Endothelial cell of umbilical vein (primary cell): ENCODE measurements at regions not wholly inside any gene's neighbourhood (a gene's known extent, or its start where the extent isn't known, plus 50 kb on each side); places are given as distances from the start of the nearest gene placed in this dataset.

ENCODE experiments used
- BruUV-seq: library from RNA; stranded (reverse); fragments of 400-500 nt; replicated peaks from 2 replicates; lab custom pipeline; 2021; lab: Mats Ljungman, UMichigan
- CTCF ChIA-PET: fragments of 300-600, 350-600 bp; sonication (Branson Sonifier 250); formaldehyde crosslinking; loops from one replicate; lab custom pipeline; 2021; ENCODE audit warnings: antibody characterized with exemption, inconsistent platforms; lab: Charles Lee
- POLR2A ChIA-PET: fragments of 300-600, 350-600 bp; sonication (Branson Sonifier 250); formaldehyde crosslinking; loops from one replicate; lab custom pipeline; 2021; ENCODE audit warnings: antibody characterized with exemption, inconsistent platforms; lab: Charles Lee
- DNase-seq: peaks from one replicate; pipeline ENCODE4 v3.0.0-alpha.2; 2011; ENCODE audit warnings: low read depth, low spot score
- FAIRE-seq: peaks from 2 replicates; lab custom pipeline; 2011; peaks lifted over from hg19 to GRCh38; lab: Jason Lieb, UNC
- H2AFZ ChIP-seq: 2 replicates; pipeline ENCODE4 v1.6.0; 2012; ENCODE audit warnings: low read depth, low read length, control low read depth, inconsistent platforms
- H3K27ac ChIP-seq: 2 replicates; pipeline ENCODE4 v1.5.1; 2011; ENCODE audit warnings: low read depth, mild to moderate bottlenecking, control low read depth, low read length, moderate library complexity; ENCODE audit not compliant: insufficient read depth
- H3K27me3 ChIP-seq, 2 experiments: 2 replicates each; pipeline versions ENCODE4 v1.6.0 to v1.6.1; 2011; ENCODE audit warnings: low read length in 2 of 2, mixed read lengths in 1 of 2; ENCODE audit not compliant: control insufficient read depth in 2 of 2, insufficient read depth in 2 of 2
- H3K36me3 ChIP-seq, 2 experiments: 2 replicates in 1 of 2; 3 replicates in 1 of 2; pipeline ENCODE4 v1.5.1; 2011; ENCODE audit warnings: low read length in 2 of 2, mild to moderate bottlenecking in 1 of 2, moderate library complexity in 1 of 2; ENCODE audit not compliant: control insufficient read depth in 2 of 2, insufficient read depth in 2 of 2; ENCODE audit errors: extremely low read depth in 1 of 2
- H3K4me1 ChIP-seq: 3 replicates; pipeline ENCODE4 v1.5.1; 2011; ENCODE audit warnings: mild to moderate bottlenecking, low read length; ENCODE audit not compliant: control insufficient read depth, insufficient read depth; ENCODE audit errors: extremely low read depth
- H3K4me2 ChIP-seq: 2 replicates; pipeline ENCODE4 v1.6.1; 2011; ENCODE audit warnings: low read length, control low read depth, mixed read lengths; ENCODE audit not compliant: insufficient read depth
- H3K4me3 ChIP-seq, 3 experiments: fragments of 200-600 bp in 1 of 3; sonication (generic), shearing (Covaris generic) in 1 of 3; replicated peaks in 1 of 3; 2 replicates each; pipeline ENCODE4 v1.5.1; 2011 to 2016; ENCODE audit warnings: control low read depth in 3 of 3, low read length in 3 of 3, mild to moderate bottlenecking in 2 of 3, inconsistent platforms in 1 of 3, low read depth in 1 of 3, moderate library complexity in 1 of 3; ENCODE audit not compliant: insufficient read depth in 1 of 3
- H3K79me2 ChIP-seq: 2 replicates; pipeline ENCODE4 v1.6.0; 2012; ENCODE audit warnings: low read length, inconsistent platforms; ENCODE audit not compliant: control insufficient read depth, insufficient read depth
- H3K9ac ChIP-seq: replicated peaks from 2 replicates; pipeline ENCODE3; 2011; ENCODE audit warnings: low read length, control low read depth; ENCODE audit not compliant: insufficient read depth; ENCODE audit errors: extremely low read depth
- H3K9me1 ChIP-seq: replicated peaks from 3 replicates; pipeline ENCODE4 v1.6.0; 2011; ENCODE audit warnings: mild to moderate bottlenecking, low read length; ENCODE audit not compliant: control insufficient read depth, insufficient read depth; ENCODE audit errors: extremely low read depth
- H3K9me3 ChIP-seq: replicated peaks from 2 replicates; pipeline ENCODE4 v1.5.1; 2012; ENCODE audit warnings: low read length, inconsistent platforms; ENCODE audit not compliant: control insufficient read depth, insufficient read depth
- H4K20me1 ChIP-seq: replicated peaks from 2 replicates; pipeline ENCODE3; 2011; ENCODE audit warnings: mild to moderate bottlenecking, low read length; ENCODE audit not compliant: control insufficient read depth, insufficient read depth; ENCODE audit errors: extremely low read depth
- CTCF ChIP-seq, 2 donors: IDR thresholded peaks; 1 replicate in 1 of 2; 2 replicates in 1 of 2; pipeline ENCODE4 v1.5.1; 2011; ENCODE audit warnings: low read length in 2 of 2, mild to moderate bottlenecking in 2 of 2, moderate library complexity in 2 of 2, control low read depth in 1 of 2, inconsistent platforms in 1 of 2, low read depth in 1 of 2; ENCODE audit not compliant: insufficient read depth in 1 of 2; ENCODE audit errors: extremely low read depth in 1 of 2
- EZH2 ChIP-seq: IDR thresholded peaks from 2 replicates; pipeline ENCODE4 v1.6.1; 2012; ENCODE audit warnings: borderline replicate concordance, low read depth, mild to moderate bottlenecking, moderate library complexity, low read length, inconsistent platforms; ENCODE audit not compliant: severe bottlenecking
- FOS ChIP-seq: IDR thresholded peaks from 2 replicates; pipeline ENCODE4 v1.6.1; 2011; ENCODE audit warnings: mild to moderate bottlenecking, low read length, moderate library complexity, borderline replicate concordance; ENCODE audit not compliant: insufficient read depth
- GATA2 ChIP-seq: IDR thresholded peaks from 2 replicates; pipeline ENCODE4 v1.7.0; 2011; ENCODE audit warnings: low read depth, mild to moderate bottlenecking, moderate library complexity, mixed read lengths, low read length; ENCODE audit not compliant: insufficient read length, insufficient read depth
- JUN ChIP-seq: IDR thresholded peaks from 2 replicates; pipeline ENCODE4 v1.6.1; 2011; ENCODE audit warnings: borderline replicate concordance, low read depth; ENCODE audit not compliant: insufficient read length, insufficient read depth
- MAX ChIP-seq: IDR thresholded peaks from 2 replicates; pipeline ENCODE4 v1.6.1; 2011; ENCODE audit not compliant: insufficient read depth, insufficient read length
- POLR2A ChIP-seq: IDR thresholded peaks from 2 replicates; pipeline ENCODE4 v1.6.1; 2012; ENCODE audit warnings: low read depth, mild to moderate bottlenecking, control low read depth, low read length
- POLR2AphosphoS5 ChIP-seq: IDR thresholded peaks from 2 replicates; pipeline ENCODE4 v1.6.1; 2012; ENCODE audit warnings: low read depth, mild to moderate bottlenecking, control low read depth, low read length, moderate library complexity; ENCODE audit not compliant: insufficient read depth
- dilution Hi-C: fragments of 300-500 bp; cut with MboI; formaldehyde crosslinking; loops from one replicate; pipeline ENCODE4 v1.15.0; 2019; ENCODE audit warnings: low sequenced_read_pairs; ENCODE audit not compliant: extremely low pct_ligation_motif_present
- intact Hi-C: fragments of 100-400 bp; cut with micrococcal nuclease; formaldehyde crosslinking; loops from one replicate; pipeline ENCODE4 v1.10.0; 2022

- ChIA-PET POLR2A (no interaction called here), CTCF (interaction anchor here (0.8 kb wide), 1 partner anchor 114 kb away, joined by 3 read pairs; no protein-coding TSS in a partner anchor)
- H3K9ac ChIP-seq: no peak overlapping the region
- no peak for TF ChIP-seq EZH2
- TF ChIP-seq GATA2: no peak
- no peak for TF ChIP-seq FOS
- no peak for TF ChIP-seq POLR2AphosphoS5
- TF ChIP-seq CTCF (IDR thresholded peaks at IDR 0.05; ENCODE audit: extremely low read depth in 1 of 2, insufficient read depth in 1 of 2, low read depth in 1 of 2, low read length in 2 of 2): no peak
- no peak for TF ChIP-seq POLR2A
- TF ChIP-seq JUN: no peak
- no peak for TF ChIP-seq MAX
- no peaks in the 10 kb centered on the region for H3K36me3 ChIP-seq
- no TSS peak for BruUV-seq
- H3K9me1 ChIP-seq: no peaks in the 10 kb centered on the region
- no peak overlapping the region for H3K4me2 ChIP-seq
- dilution Hi-C loops (no loop called here), intact Hi-C loops (no loop called here)
- no peaks in the 10 kb centered on the region for H3K4me1 ChIP-seq
- no peaks in the 10 kb centered on the region for H3K79me2 ChIP-seq
- FAIRE-seq (no peak), DNase-seq (no peak)
- H3K27ac ChIP-seq: no peak overlapping the region
- no peaks in the 10 kb centered on the region for H4K20me1 ChIP-seq
- H3K4me3 ChIP-seq: no peak overlapping the region
- no peak overlapping the region for H2AFZ ChIP-seq
- no peaks in the 10 kb centered on the region for H3K9me3 ChIP-seq
- H3K27me3 ChIP-seq: no peaks in the 10 kb centered on the region
These were observed 61.7 kb upstream of the SHLD1 start for GRCh38 chr20:5688431-5688972.
